Progenitor cell of endocrine pancreas (in vitro differentiated cells): ENCODE measurements at regions not wholly inside any gene's neighbourhood (a gene's known extent, or its start where the extent isn't known, plus 50 kb on each side); places are given as distances from the start of the nearest gene placed in this dataset.

Source experiments
- DNase-seq: peaks from one replicate; pipeline ENCODE4 v3.0.0; 2021; ENCODE audit warnings: low spot score; ENCODE audit not compliant: unreplicated experiment
- H3K27ac Mint-ChIP-seq: 2 replicates; pipeline ENCODE4 v1.8.0; 2021; ENCODE audit warnings: mild to moderate bottlenecking, moderate library complexity, mixed read lengths
- H3K27me3 Mint-ChIP-seq: 2 replicates; pipeline ENCODE4 v1.8.0; 2021; ENCODE audit warnings: mixed read lengths
- H3K36me3 Mint-ChIP-seq: 2 replicates; pipeline ENCODE4 v1.8.0; 2022; ENCODE audit warnings: mixed read lengths; ENCODE audit not compliant: insufficient read depth
- H3K4me1 Mint-ChIP-seq: 2 replicates; pipeline ENCODE4 v1.8.0; 2021; ENCODE audit warnings: low read depth, mixed read lengths
- H3K4me3 Mint-ChIP-seq: 2 replicates; pipeline ENCODE4 v1.8.0; 2021; ENCODE audit warnings: low read depth, mild to moderate bottlenecking, moderate library complexity, mixed read lengths
- H3K9me3 Mint-ChIP-seq: 2 replicates; pipeline ENCODE4 v1.8.0; 2021; ENCODE audit warnings: low read depth, mixed read lengths
- TF ChIP-seq, protein P1 (sequence below): fragments of 200-600 bp; sonication (generic); IDR thresholded peaks from one replicate; pipeline ENCODE4 v1.5.0; 2021; ENCODE audit warnings: antibody characterized with exemption, mild to moderate bottlenecking; ENCODE audit not compliant: unreplicated experiment

DNA sequence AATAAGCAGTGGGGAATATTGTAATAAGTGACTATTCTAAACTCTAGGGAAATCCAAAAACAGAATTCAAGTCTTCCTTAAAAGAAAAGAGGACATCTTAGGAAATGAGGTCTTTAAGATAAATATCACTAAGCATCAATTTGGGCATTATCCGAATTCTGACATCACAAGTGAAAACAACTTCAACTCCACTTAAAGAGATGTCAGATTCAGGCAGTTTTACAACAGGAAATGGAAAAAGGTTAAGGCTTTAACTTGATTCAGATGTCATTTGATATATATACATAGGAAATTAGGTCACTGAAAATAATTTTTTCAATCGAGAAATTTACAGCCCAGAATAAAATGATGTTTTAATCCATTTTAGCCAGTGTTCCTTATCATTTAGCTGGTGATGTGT, 435.4 kb downstream of the SETD4 start:
- no peak for DNase-seq
- Mint-ChIP-seq H3K27me3 (peaks cover 61% of the 10 kb centered on the region), H3K4me3 (no peak overlapping the region), H3K27ac (no peak overlapping the region), H3K9me3 (peaks cover 4% of the 10 kb centered on the region), H3K36me3 (no peaks in the 10 kb centered on the region), H3K4me1 (no peaks in the 10 kb centered on the region)
- TF ChIP-seq, protein P1, sequence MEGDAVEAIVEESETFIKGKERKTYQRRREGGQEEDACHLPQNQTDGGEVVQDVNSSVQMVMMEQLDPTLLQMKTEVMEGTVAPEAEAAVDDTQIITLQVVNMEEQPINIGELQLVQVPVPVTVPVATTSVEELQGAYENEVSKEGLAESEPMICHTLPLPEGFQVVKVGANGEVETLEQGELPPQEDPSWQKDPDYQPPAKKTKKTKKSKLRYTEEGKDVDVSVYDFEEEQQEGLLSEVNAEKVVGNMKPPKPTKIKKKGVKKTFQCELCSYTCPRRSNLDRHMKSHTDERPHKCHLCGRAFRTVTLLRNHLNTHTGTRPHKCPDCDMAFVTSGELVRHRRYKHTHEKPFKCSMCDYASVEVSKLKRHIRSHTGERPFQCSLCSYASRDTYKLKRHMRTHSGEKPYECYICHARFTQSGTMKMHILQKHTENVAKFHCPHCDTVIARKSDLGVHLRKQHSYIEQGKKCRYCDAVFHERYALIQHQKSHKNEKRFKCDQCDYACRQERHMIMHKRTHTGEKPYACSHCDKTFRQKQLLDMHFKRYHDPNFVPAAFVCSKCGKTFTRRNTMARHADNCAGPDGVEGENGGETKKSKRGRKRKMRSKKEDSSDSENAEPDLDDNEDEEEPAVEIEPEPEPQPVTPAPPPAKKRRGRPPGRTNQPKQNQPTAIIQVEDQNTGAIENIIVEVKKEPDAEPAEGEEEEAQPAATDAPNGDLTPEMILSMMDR, result no peak

DNA sequence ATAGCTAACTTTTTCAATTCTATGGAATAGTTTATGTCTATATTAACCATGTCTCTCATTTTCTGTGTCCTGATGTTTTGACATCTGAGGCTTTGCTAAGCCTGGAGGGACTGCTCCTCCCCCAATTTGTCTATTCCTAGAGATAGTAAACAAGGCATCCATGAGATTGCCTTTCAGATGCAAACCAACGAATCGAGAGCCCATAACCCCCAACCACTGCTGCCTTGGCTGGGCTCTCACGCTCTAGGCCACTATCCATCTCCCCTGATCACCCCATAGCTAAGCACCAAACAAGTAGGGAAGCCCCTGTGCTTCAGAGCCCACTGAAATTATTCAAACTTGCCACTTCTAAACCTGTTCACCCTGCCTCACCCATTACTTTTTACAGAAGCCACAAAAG, 437.7 kb downstream of the SETD4 start:
- H3K9me3 Mint-ChIP-seq, result peaks cover 4% of the 10 kb centered on the region
- TF ChIP-seq, protein P1, result no peak
- peaks cover 53% of the 10 kb centered on the region for H3K27me3 Mint-ChIP-seq
- H3K27ac Mint-ChIP-seq, result no peak overlapping the region
- no peaks in the 10 kb centered on the region for H3K4me1 Mint-ChIP-seq
- no peak for DNase-seq
- H3K4me3 Mint-ChIP-seq, result no peak overlapping the region
- no peaks in the 10 kb centered on the region for H3K36me3 Mint-ChIP-seq

- no peak for DNase-seq
- TF ChIP-seq, protein P1, result no peak
- Mint-ChIP-seq H3K4me3 (no peak overlapping the region), H3K9me3 (peaks cover 4% of the 10 kb centered on the region), H3K36me3 (no peaks in the 10 kb centered on the region), H3K4me1 (no peaks in the 10 kb centered on the region), H3K27ac (no peak overlapping the region), H3K27me3 (peaks cover 29% of the 10 kb centered on the region)
Measured at GRCh38 chr21:35619184-35619583, 441.1 kb downstream of the SETD4 start.

GRCh38 chr21:35617491-35617890, 442.8 kb downstream of the SETD4 start:
- TF ChIP-seq, protein P1, result no peak
- Mint-ChIP-seq H3K27me3 (peaks cover 24% of the 10 kb centered on the region), H3K27ac (no peak overlapping the region), H3K36me3 (no peaks in the 10 kb centered on the region), H3K4me3 (no peak overlapping the region), H3K4me1 (peaks cover 10% of the 10 kb centered on the region), H3K9me3 (peaks cover 4% of the 10 kb centered on the region)
- DNase-seq, result no peak

- no peaks in the 10 kb centered on the region for H3K36me3 Mint-ChIP-seq
- peaks cover 10% of the 10 kb centered on the region for H3K4me1 Mint-ChIP-seq
- peaks cover 24% of the 10 kb centered on the region for H3K27me3 Mint-ChIP-seq
- TF ChIP-seq, protein P1, result peak; percentile 9
- DNase-seq, result no peak
- no peak overlapping the region for H3K27ac Mint-ChIP-seq
- no peak overlapping the region for H3K4me3 Mint-ChIP-seq
- peaks cover 2% of the 10 kb centered on the region for H3K9me3 Mint-ChIP-seq
Measured at GRCh38 chr21:35616090-35616489, 444.2 kb downstream of the SETD4 start.
